Mucosa of rectum (tissue), 2 donors: ENCODE measurements at regions not wholly inside any gene's neighbourhood (a gene's known extent, or its start where the extent isn't known, plus 50 kb on each side); places are given as distances from the start of the nearest gene placed in this dataset.

Source experiments
- H3K27ac ChIP-seq, 2 donors: one replicate each; pipeline ENCODE4 v1.7.0; 2013; ENCODE audit warnings: inconsistent platforms in 2 of 2, low read depth in 2 of 2, low read length in 2 of 2
- H3K27me3 ChIP-seq, 2 donors: one replicate each; pipeline ENCODE4 v1.7.0; 2013; ENCODE audit warnings: low read length in 2 of 2; ENCODE audit not compliant: control insufficient read depth in 2 of 2, insufficient read depth in 2 of 2
- H3K36me3 ChIP-seq, 2 donors: one replicate each; pipeline ENCODE4 v1.7.0; 2013; ENCODE audit warnings: low read length in 2 of 2; ENCODE audit not compliant: control insufficient read depth in 2 of 2, insufficient read depth in 2 of 2
- H3K4me1 ChIP-seq, 2 donors: one replicate each; pipeline ENCODE4 v1.7.0; 2013; ENCODE audit warnings: low read length in 2 of 2, mild to moderate bottlenecking in 1 of 2; ENCODE audit not compliant: control insufficient read depth in 2 of 2, insufficient read depth in 2 of 2
- H3K4me3 ChIP-seq, 2 donors: one replicate each; pipeline ENCODE4 v1.7.0; 2013; ENCODE audit warnings: low read length in 2 of 2
- H3K9ac ChIP-seq, 2 donors: one replicate each; pipeline ENCODE4 v1.7.0; 2013; ENCODE audit warnings: low read length in 2 of 2, low read depth in 1 of 2, mild to moderate bottlenecking in 1 of 2
- H3K9me3 ChIP-seq, 2 donors: one replicate each; pipeline ENCODE4 v1.7.0; 2013; ENCODE audit warnings: low read length in 2 of 2; ENCODE audit not compliant: control insufficient read depth in 2 of 2
- donor health status: healthy.
- donor health status: Normal muscosa, but diverticular disease.

- Histone ChIP-seq H3K4me3 (no peak overlapping the region), H3K27me3 (peaks cover 2 to 3% of the 10 kb centered on the region in 2 donors), H3K4me1 (no peaks in the 10 kb centered on the region), H3K9ac (no peak overlapping the region), H3K9me3 (no peaks in the 10 kb centered on the region), H3K27ac (no peak overlapping the region), H3K36me3 (no peaks in the 10 kb centered on the region)
Measured at GRCh38 chr9:126204197-126204596, 122.4 kb upstream of the MVB12B start.

- Histone ChIP-seq H3K4me3 (no peak overlapping the region), H3K4me1 (no peaks in the 10 kb centered on the region), H3K9ac (no peak overlapping the region), H3K36me3 (no peaks in the 10 kb centered on the region), H3K9me3 (no peaks in the 10 kb centered on the region), H3K27me3 (peaks cover 2 to 3% of the 10 kb centered on the region in 2 donors), H3K27ac (no peak overlapping the region)
Measured at GRCh38 chr9:126204708-126205225, 121.9 kb upstream of the MVB12B start.

- Histone ChIP-seq H3K4me3 (no peak overlapping the region), H3K27ac (no peak overlapping the region)
Measured at GRCh38 chr9:126205265-126205664, 121.4 kb upstream of the MVB12B start.

GRCh38 chr9:126205845-126206498 lies 120.7 kb upstream of the MVB12B start:
- Histone ChIP-seq H3K27ac (no peak overlapping the region), H3K9ac (no peak overlapping the region), H3K27me3 (peaks cover 2 to 3% of the 10 kb centered on the region in 2 donors), H3K4me3 (no peak overlapping the region), H3K36me3 (no peaks in the 10 kb centered on the region), H3K4me1 (no peaks in the 10 kb centered on the region), H3K9me3 (no peaks in the 10 kb centered on the region)

More at GRCh38 chr9:126205265-126205664, 121.4 kb upstream of the MVB12B start:
- H3K27me3 ChIP-seq, result peaks cover 2 to 3% of the 10 kb centered on the region in 2 donors
- H3K4me1 ChIP-seq, result no peaks in the 10 kb centered on the region
- H3K9me3 ChIP-seq, result no peaks in the 10 kb centered on the region
- H3K9ac ChIP-seq, result no peak overlapping the region
- no peaks in the 10 kb centered on the region for H3K36me3 ChIP-seq

- Histone ChIP-seq H3K27me3 (peaks cover 0 to 2% of the 10 kb centered on the region in 2 donors), H3K9ac (no peak overlapping the region)
Measured at GRCh38 chr9:126207256-126207655, 119.4 kb upstream of the MVB12B start.

GRCh38 chr9:126208216-126208758 lies 118.3 kb upstream of the MVB12B start:
- H3K9me3 ChIP-seq, result peaks cover 0 to 4% of the 10 kb centered on the region in 2 donors
- H3K27me3 ChIP-seq, result peaks cover 0 to 2% of the 10 kb centered on the region in 2 donors
- no peak overlapping the region for H3K4me3 ChIP-seq
- H3K4me1 ChIP-seq, result no peaks in the 10 kb centered on the region
- no peaks in the 10 kb centered on the region for H3K36me3 ChIP-seq
- H3K9ac ChIP-seq, result no peak overlapping the region
- H3K27ac ChIP-seq, result no peak overlapping the region

More at GRCh38 chr9:126207256-126207655, 119.4 kb upstream of the MVB12B start:
- Histone ChIP-seq H3K9me3 (no peaks in the 10 kb centered on the region), H3K36me3 (no peaks in the 10 kb centered on the region), H3K4me1 (no peaks in the 10 kb centered on the region), H3K27ac (no peak overlapping the region), H3K4me3 (no peak overlapping the region)

- no peaks in the 10 kb centered on the region for H3K4me1 ChIP-seq
- H3K27me3 ChIP-seq, result peaks cover 2 to 4% of the 10 kb centered on the region in 2 donors
- H3K9ac ChIP-seq, result no peak overlapping the region
- H3K4me3 ChIP-seq, result no peak overlapping the region
- H3K27ac ChIP-seq, result no peak overlapping the region
- no peaks in the 10 kb centered on the region for H3K36me3 ChIP-seq
- peaks cover 0 to 7% of the 10 kb centered on the region in 2 donors for H3K9me3 ChIP-seq
Measured at GRCh38 chr9:126211441-126212074, 115.1 kb upstream of the MVB12B start.

- peaks cover 0 to 4% of the 10 kb centered on the region in 2 donors for H3K27me3 ChIP-seq
Measured at GRCh38 chr9:126215486-126215885, 111.1 kb upstream of the MVB12B start.

GRCh38 chr9:126216826-126217225 lies 109.8 kb upstream of the MVB12B start:
- Histone ChIP-seq H3K36me3 (no peaks in the 10 kb centered on the region), H3K9me3 (peaks cover 0 to 7% of the 10 kb centered on the region in 2 donors), H3K27me3 (peaks cover 2 to 5% of the 10 kb centered on the region in 2 donors), H3K27ac (no peak overlapping the region), H3K9ac (no peak overlapping the region), H3K4me1 (no peaks in the 10 kb centered on the region), H3K4me3 (no peak overlapping the region)

More at GRCh38 chr9:126215486-126215885, 111.1 kb upstream of the MVB12B start:
- Histone ChIP-seq H3K36me3 (no peaks in the 10 kb centered on the region), H3K4me1 (no peaks in the 10 kb centered on the region), H3K9ac (no peak overlapping the region), H3K4me3 (no peak overlapping the region), H3K27ac (no peak overlapping the region), H3K9me3 (peaks cover 0 to 7% of the 10 kb centered on the region in 2 donors)

GRCh38 chr9:126217250-126217653 lies 109.4 kb upstream of the MVB12B start:
- H3K4me1 ChIP-seq, result no peaks in the 10 kb centered on the region
- no peak overlapping the region for H3K4me3 ChIP-seq
- no peaks in the 10 kb centered on the region for H3K36me3 ChIP-seq
- peaks cover 6 to 9% of the 10 kb centered on the region in 2 donors for H3K27me3 ChIP-seq
- H3K9ac ChIP-seq, result no peak overlapping the region
- H3K27ac ChIP-seq, result no peak overlapping the region
- peaks cover 0 to 7% of the 10 kb centered on the region in 2 donors for H3K9me3 ChIP-seq
